ENCODE measurements at regions not wholly inside any gene's neighbourhood (a gene's known extent, or its start where the extent isn't known, plus 50 kb on each side); places are given as distances from the start of the nearest gene placed in this dataset.
"Not testable (repeated sequence)": the region's sequence is repeated elsewhere in the genome, so short reads cannot be mapped to it uniquely, and the experiment has no call there.

DNA sequence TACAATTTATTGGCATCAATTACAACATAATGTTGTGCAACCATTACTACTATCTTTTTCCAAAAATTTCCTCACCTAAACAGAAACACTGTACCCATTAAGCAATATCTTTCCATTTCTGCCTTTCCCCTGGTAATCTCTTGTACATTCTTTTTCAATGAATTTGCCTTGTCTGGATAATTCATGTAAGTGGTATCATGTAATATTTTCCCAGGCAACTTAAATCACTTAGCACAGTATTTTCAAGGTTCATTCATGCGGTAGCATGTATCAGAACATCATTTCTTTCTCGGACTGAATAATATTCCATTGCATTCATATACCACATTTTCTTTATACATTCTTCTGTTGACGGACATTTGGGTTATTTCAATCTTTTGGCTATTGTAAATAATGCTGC is 139.0 kb downstream of the GOLGA6L6 start:
- H3K36me3 ChIP-seq (ENCODE audit: control insufficient read depth, insufficient read depth, low read length); DNase-seq; H2AK9ac ChIP-seq (replicated peaks; ENCODE audit: low read depth, low read length, poor library complexity); H3K27ac ChIP-seq (ENCODE audit: insufficient read depth, low read length); H4K5ac ChIP-seq (ENCODE audit: low read depth, low read length); H4K91ac ChIP-seq (ENCODE audit: insufficient read depth, low read depth, low read length); POLR2A ChIA-PET (ENCODE audit: unreplicated experiment); H2AK5ac ChIP-seq (ENCODE audit: low read depth, low read length); CTCF ChIA-PET; H3K9me1 ChIP-seq (ENCODE audit: insufficient read depth, low read length); H3K27me3 ChIP-seq (ENCODE audit: control insufficient read depth, insufficient read depth, low read length); H3K4me1 ChIP-seq (ENCODE audit: control insufficient read depth, insufficient read depth, low read length); H3K4me3 ChIP-seq (ENCODE audit: insufficient read depth, low read depth, low read length); H3K9ac ChIP-seq (ENCODE audit: low read depth, low read length); BruUV-seq (replicated peaks); H4K8ac ChIP-seq (ENCODE audit: low read depth in 2 of 2, low read length in 2 of 2); H2BK120ac ChIP-seq (ENCODE audit: low read depth, low read length); H2AFZ ChIP-seq (replicated peaks; ENCODE audit: low read length, poor library complexity); H4K20me1 ChIP-seq (ENCODE audit: insufficient read depth, low read length); H3K4ac ChIP-seq (ENCODE audit: low read depth, low read length); H2BK20ac ChIP-seq (ENCODE audit: low read depth, low read length); H2BK15ac ChIP-seq (ENCODE audit: low read depth, low read length); H3K4me2 ChIP-seq (ENCODE audit: low read depth, low read length); H2BK5ac ChIP-seq (ENCODE audit: low read depth, low read length, poor library complexity, severe bottlenecking); H3K14ac ChIP-seq (replicated peaks; ENCODE audit: low read depth, low read length); H3K23ac ChIP-seq (ENCODE audit: low read depth, low read length); H3K56ac ChIP-seq (ENCODE audit: extremely low read depth, insufficient read depth, low read length); H3K18ac ChIP-seq (ENCODE audit: low read depth, low read length); intact Hi-C loops (cut with micrococcal nuclease); dilution Hi-C loops (cut with HindIII; ENCODE audit: low sequenced_read_pairs, unreplicated experiment); ATAC-seq (ENCODE audit: low read depth); H3K79me1 ChIP-seq (ENCODE audit: low read depth in 1 of 2, low read length in 2 of 2): not testable (repeated sequence)
- WGBS, 2 experiments (ENCODE audit: extremely low coverage in 2 of 2, insufficient read length in 1 of 2) = no CpG with 5 or more reads among the region's 3 CpGs
- peaks cover 22% of the 10 kb centered on the region for H3K9me3 ChIP-seq (ENCODE audit: control insufficient read depth, insufficient read depth, low read length)
- in situ Hi-C loops (cut with MboI; ENCODE audit: low sequenced_read_pairs) = loop anchor here (5.0 kb wide), 1 partner anchor 50 kb away; no protein-coding TSS in a partner anchor

- H3K9me3 ChIP-seq (ENCODE audit: control insufficient read depth, insufficient read depth, low read length) = peaks cover 19% of the 10 kb centered on the region
- H4K8ac ChIP-seq (ENCODE audit: low read depth in 2 of 2, low read length in 2 of 2); H2AFZ ChIP-seq (replicated peaks; ENCODE audit: low read length, poor library complexity); dilution Hi-C loops (cut with HindIII; ENCODE audit: low sequenced_read_pairs, unreplicated experiment); H3K56ac ChIP-seq (ENCODE audit: extremely low read depth, insufficient read depth, low read length); H3K14ac ChIP-seq (replicated peaks; ENCODE audit: low read depth, low read length); H3K36me3 ChIP-seq (ENCODE audit: control insufficient read depth, insufficient read depth, low read length); H3K18ac ChIP-seq (ENCODE audit: low read depth, low read length); H3K4me2 ChIP-seq (ENCODE audit: low read depth, low read length); H3K9me1 ChIP-seq (ENCODE audit: insufficient read depth, low read length); H2BK20ac ChIP-seq (ENCODE audit: low read depth, low read length); H4K5ac ChIP-seq (ENCODE audit: low read depth, low read length); H3K27me3 ChIP-seq (ENCODE audit: control insufficient read depth, insufficient read depth, low read length); H2BK120ac ChIP-seq (ENCODE audit: low read depth, low read length); H2AK5ac ChIP-seq (ENCODE audit: low read depth, low read length); H3K4me1 ChIP-seq (ENCODE audit: control insufficient read depth, insufficient read depth, low read length); intact Hi-C loops (cut with micrococcal nuclease); H3K27ac ChIP-seq (ENCODE audit: insufficient read depth, low read length); CTCF ChIA-PET; H2BK15ac ChIP-seq (ENCODE audit: low read depth, low read length); DNase-seq; H3K9ac ChIP-seq (ENCODE audit: low read depth, low read length); H4K20me1 ChIP-seq (ENCODE audit: insufficient read depth, low read length); POLR2A ChIA-PET (ENCODE audit: unreplicated experiment); BruUV-seq (replicated peaks); H2AK9ac ChIP-seq (replicated peaks; ENCODE audit: low read depth, low read length, poor library complexity); H4K91ac ChIP-seq (ENCODE audit: insufficient read depth, low read depth, low read length); H3K23ac ChIP-seq (ENCODE audit: low read depth, low read length); H2BK5ac ChIP-seq (ENCODE audit: low read depth, low read length, poor library complexity, severe bottlenecking); H3K79me1 ChIP-seq (ENCODE audit: low read depth in 1 of 2, low read length in 2 of 2); ATAC-seq (ENCODE audit: low read depth); H3K4ac ChIP-seq (ENCODE audit: low read depth, low read length); H3K4me3 ChIP-seq (ENCODE audit: insufficient read depth, low read depth, low read length): not testable (repeated sequence)
- WGBS, 2 experiments (ENCODE audit: extremely low coverage in 2 of 2, insufficient read length in 1 of 2) = 34% methylated on average over 3 of the region's 3 CpGs; no CpG with 5 or more reads in 1 of the 2 experiments
- in situ Hi-C loops (cut with MboI; ENCODE audit: low sequenced_read_pairs) = loop anchor here (5.0 kb wide), 1 partner anchor 49 kb away; no protein-coding TSS in a partner anchor
Measured at GRCh38 chr15:20401058-20401457, 140.5 kb downstream of the GOLGA6L6 start.
